GM12878 (cell line): ENCODE measurements at regions not wholly inside any gene's neighbourhood (a gene's known extent, or its start where the extent isn't known, plus 50 kb on each side); places are given as distances from the start of the nearest gene placed in this dataset.

Experiments used
- ATAC-seq: fragments of 200-7000 bp; cut with Tn5 transposase; 3 replicates; pipeline ENCODE4 v1.9.1; 2020; ENCODE audit warnings: mild to moderate bottlenecking, moderate library complexity
- BruUV-seq: library from RNA; stranded (reverse); fragments of 400-500 nt; replicated peaks from 2 replicates; lab custom pipeline; 2021; lab: Mats Ljungman, UMichigan
- CTCF ChIA-PET: fragments of 300-600 bp; sonication (Branson Sonifier 250); formaldehyde crosslinking; extraction: SDS; loops from one replicate; lab custom pipeline; 2021; ENCODE audit warnings: inconsistent platforms; lab: Yijun Ruan, JAX
- POLR2A ChIA-PET: fragments of 350-600 bp; formaldehyde crosslinking; extraction: SDS; loops from one replicate; lab custom pipeline; 2021; ENCODE audit warnings: inconsistent platforms; lab: Charles Lee
- RAD21 ChIA-PET: fragments of 300-600 bp; sonication (Branson Sonifier 250); formaldehyde crosslinking; loops from one replicate; lab custom pipeline; 2023; ENCODE audit warnings: antibody characterized with exemption; ENCODE audit not compliant: unreplicated experiment; lab: Charles Lee
- SMC1A ChIA-PET: fragments of 300-600 bp; sonication (Branson Sonifier 250); formaldehyde crosslinking; loops from one replicate; lab custom pipeline; 2023; ENCODE audit not compliant: unreplicated experiment, uncharacterized antibody; lab: Charles Lee
- DNase-seq: peaks from one replicate; pipeline ENCODE4 v3.0.0-alpha.2; 2011; ENCODE audit warnings: low read depth, low spot score
- FAIRE-seq: peaks from 3 replicates; lab custom pipeline; 2011; peaks lifted over from hg19 to GRCh38; lab: Jason Lieb, UNC
- H2AFZ ChIP-seq: 2 replicates; pipeline ENCODE4 v1.6.0; 2011; ENCODE audit warnings: low read depth, low read length, control low read depth; ENCODE audit not compliant: control insufficient read depth
- H3K27ac ChIP-seq: 2 replicates; pipeline ENCODE4 v1.5.1; 2011; ENCODE audit warnings: control low read depth; ENCODE audit not compliant: control insufficient read depth, insufficient read depth
- H3K27me3 ChIP-seq, 2 experiments: replicated peaks in 1 of 2; 2 replicates each; pipeline versions ENCODE4 v1.6.0 to v1.6.1; 2011; ENCODE audit warnings: low read length in 1 of 2; ENCODE audit not compliant: control insufficient read depth in 2 of 2, insufficient read depth in 2 of 2
- H3K36me3 ChIP-seq, 2 experiments: 2 replicates each; pipeline ENCODE4 v1.5.1; 2011; ENCODE audit warnings: low read length in 1 of 2; ENCODE audit not compliant: control insufficient read depth in 2 of 2, insufficient read depth in 2 of 2
- H3K4me1 ChIP-seq: 2 replicates; pipeline ENCODE4 v1.6.1; 2011; ENCODE audit warnings: mild to moderate bottlenecking, low read length, moderate library complexity, mixed read lengths; ENCODE audit not compliant: control insufficient read depth, insufficient read depth
- H3K4me2 ChIP-seq: 2 replicates; pipeline ENCODE4 v1.6.0; 2011; ENCODE audit warnings: control low read depth; ENCODE audit not compliant: control insufficient read depth, insufficient read depth
- H3K4me3 ChIP-seq: fragments of 200-600 bp; sonication (generic); 2 replicates; pipeline ENCODE4 v1.5.1; 2016
- H3K79me2 ChIP-seq: 2 replicates; pipeline ENCODE4 v1.6.0; 2011; ENCODE audit warnings: low read length; ENCODE audit not compliant: control insufficient read depth, insufficient read depth
- H3K9ac ChIP-seq: 2 replicates; pipeline ENCODE4 v1.8.0; 2011; ENCODE audit warnings: low read length, control low read depth, mixed read lengths; ENCODE audit not compliant: control insufficient read depth, insufficient read depth
- H3K9me3 ChIP-seq: replicated peaks from 3 replicates; pipeline ENCODE4 v1.5.1; 2011; ENCODE audit warnings: mild to moderate bottlenecking, low read length; ENCODE audit not compliant: control insufficient read depth, insufficient read depth
- H4K20me1 ChIP-seq: 2 replicates; pipeline ENCODE4 v1.6.0; 2011; ENCODE audit not compliant: control insufficient read depth, insufficient read depth
- ETV6 ChIP-seq, 2 experiments: fragments of 450-650 bp in 1 of 2; IDR thresholded peaks in 1 of 2; conservative IDR thresholded peaks in 1 of 2; 2 replicates each; pipeline ENCODE4 v1.6.1; 2014; ENCODE audit warnings: antibody characterized with exemption in 1 of 2, borderline replicate concordance in 1 of 2, low read depth in 1 of 2, mild to moderate bottlenecking in 1 of 2, moderate library complexity in 1 of 2
- IKZF2 ChIP-seq, 2 experiments: fragments of 450-650 bp; IDR thresholded peaks; 2 replicates each; pipeline ENCODE4 v1.6.1; 2017; ENCODE audit warnings: mild to moderate bottlenecking in 2 of 2, moderate library complexity in 2 of 2
- JUND ChIP-seq: IDR thresholded peaks from 2 replicates; pipeline ENCODE4 v1.6.1; 2012; ENCODE audit warnings: low read depth, mild to moderate bottlenecking, low read length, improper control_type of control experiment, moderate library complexity
- POLR2A ChIP-seq: IDR thresholded peaks from 2 replicates; pipeline ENCODE4 v1.6.1; 2011; ENCODE audit warnings: low read depth, mild to moderate bottlenecking, low read length
- RAD51 ChIP-seq: fragments of 450-650 bp; IDR thresholded peaks from 2 replicates; pipeline ENCODE4 v1.6.1; 2016; ENCODE audit warnings: moderate library complexity, mild to moderate bottlenecking, inconsistent platforms
- TAF1 ChIP-seq: IDR thresholded peaks from 2 replicates; pipeline ENCODE4 v1.6.1; 2011; ENCODE audit warnings: mild to moderate bottlenecking, low read depth, low read length, borderline replicate concordance
- ZNF622 ChIP-seq: fragments of 450-650 bp; IDR thresholded peaks from 2 replicates; pipeline ENCODE4 v1.6.1; 2017; ENCODE audit warnings: mild to moderate bottlenecking, inconsistent platforms
- WGBS: methylation state at CpG from one replicate; pipeline ENCODE4 v1.1.6; 2016; ENCODE audit warnings: low lambda C conversion rate; ENCODE audit not compliant: insufficient replicate concordance, insufficient coverage; ENCODE audit errors: missing lambda C conversion rate; 5-methylcytosine and 5-hydroxymethylcytosine counted together
- in situ Hi-C: fragments of 300-500 bp; cut with MboI; formaldehyde crosslinking; loops from 9 replicates; pipeline ENCODE4 v1.14.3; 2018; ENCODE audit warnings: mixed read lengths
- intact Hi-C: fragments of 100-400 bp; cut with micrococcal nuclease; formaldehyde crosslinking; loops from one replicate; pipeline ENCODE4 v1.14.2; 2022; ENCODE audit not compliant: unreplicated experiment
- TF ChIP-seq, protein P1 (sequence below): IDR thresholded peaks from 2 replicates; pipeline ENCODE4 v1.6.1; 2012; ENCODE audit warnings: improper control_type of control experiment, low read depth, low read length; ENCODE audit not compliant: insufficient replicate concordance
- TF ChIP-seq, protein P2 (sequence below): IDR thresholded peaks from 2 replicates; pipeline ENCODE4 v1.6.1; 2011; ENCODE audit warnings: mild to moderate bottlenecking, low read depth, low read length, moderate library complexity; ENCODE audit not compliant: insufficient replicate concordance
- TF ChIP-seq, protein P3 (sequence below): IDR thresholded peaks from 2 replicates; pipeline ENCODE4 v1.6.1; 2011; ENCODE audit warnings: borderline replicate concordance, low read depth, mild to moderate bottlenecking, moderate library complexity, mixed read lengths, low read length; ENCODE audit not compliant: insufficient read depth; ENCODE audit errors: extremely low read length

DNA sequence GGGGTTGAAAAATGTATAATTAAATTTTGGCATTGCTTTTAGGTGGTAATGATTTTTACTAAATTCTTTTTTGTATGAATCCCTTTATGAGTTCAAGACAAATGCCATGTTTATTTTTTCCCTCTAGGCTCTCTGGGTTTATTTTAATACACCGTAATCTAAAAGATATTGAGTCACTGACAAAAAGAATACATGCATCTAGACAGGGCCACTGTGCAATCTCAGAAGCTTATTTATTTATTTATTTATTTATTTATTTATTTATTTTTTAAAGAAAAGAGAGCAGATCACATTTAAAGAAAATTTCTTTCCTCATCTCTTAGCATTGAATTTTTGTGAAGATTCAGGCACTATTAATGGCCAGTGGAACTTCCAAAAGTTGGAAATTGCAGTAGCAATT lies 283.9 kb upstream of the SLC10A2 start:
- no peaks in the 10 kb centered on the region for H3K36me3 ChIP-seq
- in situ Hi-C loops, result no loop called here
- no peak overlapping the region for H3K4me3 ChIP-seq
- H2AFZ ChIP-seq, result no peak overlapping the region
- ATAC-seq (no peak), DNase-seq (no peak), FAIRE-seq (no peak)
- no peak overlapping the region for H3K9ac ChIP-seq
- no peaks in the 10 kb centered on the region for H3K4me1 ChIP-seq
- H3K9me3 ChIP-seq, result no peaks in the 10 kb centered on the region
- CTCF ChIA-PET, result interaction anchor here (0.8 to 1.2 kb wide), 3 partner anchors 9 to 186 kb away, joined by 3 read pairs; no protein-coding TSS in a partner anchor
- no peaks in the 10 kb centered on the region for H3K27me3 ChIP-seq
- H3K27ac ChIP-seq, result no peak overlapping the region
- H4K20me1 ChIP-seq, result no peaks in the 10 kb centered on the region
- intact Hi-C loops, result no loop called here
- TF ChIP-seq, protein P1, sequence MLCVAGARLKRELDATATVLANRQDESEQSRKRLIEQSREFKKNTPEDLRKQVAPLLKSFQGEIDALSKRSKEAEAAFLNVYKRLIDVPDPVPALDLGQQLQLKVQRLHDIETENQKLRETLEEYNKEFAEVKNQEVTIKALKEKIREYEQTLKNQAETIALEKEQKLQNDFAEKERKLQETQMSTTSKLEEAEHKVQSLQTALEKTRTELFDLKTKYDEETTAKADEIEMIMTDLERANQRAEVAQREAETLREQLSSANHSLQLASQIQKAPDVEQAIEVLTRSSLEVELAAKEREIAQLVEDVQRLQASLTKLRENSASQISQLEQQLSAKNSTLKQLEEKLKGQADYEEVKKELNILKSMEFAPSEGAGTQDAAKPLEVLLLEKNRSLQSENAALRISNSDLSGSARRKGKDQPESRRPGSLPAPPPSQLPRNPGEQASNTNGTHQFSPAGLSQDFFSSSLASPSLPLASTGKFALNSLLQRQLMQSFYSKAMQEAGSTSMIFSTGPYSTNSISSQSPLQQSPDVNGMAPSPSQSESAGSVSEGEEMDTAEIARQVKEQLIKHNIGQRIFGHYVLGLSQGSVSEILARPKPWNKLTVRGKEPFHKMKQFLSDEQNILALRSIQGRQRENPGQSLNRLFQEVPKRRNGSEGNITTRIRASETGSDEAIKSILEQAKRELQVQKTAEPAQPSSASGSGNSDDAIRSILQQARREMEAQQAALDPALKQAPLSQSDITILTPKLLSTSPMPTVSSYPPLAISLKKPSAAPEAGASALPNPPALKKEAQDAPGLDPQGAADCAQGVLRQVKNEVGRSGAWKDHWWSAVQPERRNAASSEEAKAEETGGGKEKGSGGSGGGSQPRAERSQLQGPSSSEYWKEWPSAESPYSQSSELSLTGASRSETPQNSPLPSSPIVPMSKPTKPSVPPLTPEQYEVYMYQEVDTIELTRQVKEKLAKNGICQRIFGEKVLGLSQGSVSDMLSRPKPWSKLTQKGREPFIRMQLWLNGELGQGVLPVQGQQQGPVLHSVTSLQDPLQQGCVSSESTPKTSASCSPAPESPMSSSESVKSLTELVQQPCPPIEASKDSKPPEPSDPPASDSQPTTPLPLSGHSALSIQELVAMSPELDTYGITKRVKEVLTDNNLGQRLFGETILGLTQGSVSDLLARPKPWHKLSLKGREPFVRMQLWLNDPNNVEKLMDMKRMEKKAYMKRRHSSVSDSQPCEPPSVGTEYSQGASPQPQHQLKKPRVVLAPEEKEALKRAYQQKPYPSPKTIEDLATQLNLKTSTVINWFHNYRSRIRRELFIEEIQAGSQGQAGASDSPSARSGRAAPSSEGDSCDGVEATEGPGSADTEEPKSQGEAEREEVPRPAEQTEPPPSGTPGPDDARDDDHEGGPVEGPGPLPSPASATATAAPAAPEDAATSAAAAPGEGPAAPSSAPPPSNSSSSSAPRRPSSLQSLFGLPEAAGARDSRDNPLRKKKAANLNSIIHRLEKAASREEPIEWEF, result no peak
- TF ChIP-seq IKZF2 (IDR thresholded peaks at IDR 0.05) (no peak), ETV6 (conservative IDR thresholded peaks at IDR 0.05 in 1 of 2, IDR thresholded peaks at IDR 0.05 in 1 of 2; ENCODE audit: borderline replicate concordance in 1 of 2, low read depth in 1 of 2) (no peak), RAD51 (no peak), JUND (no peak), TAF1 (no peak), POLR2A (no peak), ZNF622 (no peak)
- TF ChIP-seq, protein P2, sequence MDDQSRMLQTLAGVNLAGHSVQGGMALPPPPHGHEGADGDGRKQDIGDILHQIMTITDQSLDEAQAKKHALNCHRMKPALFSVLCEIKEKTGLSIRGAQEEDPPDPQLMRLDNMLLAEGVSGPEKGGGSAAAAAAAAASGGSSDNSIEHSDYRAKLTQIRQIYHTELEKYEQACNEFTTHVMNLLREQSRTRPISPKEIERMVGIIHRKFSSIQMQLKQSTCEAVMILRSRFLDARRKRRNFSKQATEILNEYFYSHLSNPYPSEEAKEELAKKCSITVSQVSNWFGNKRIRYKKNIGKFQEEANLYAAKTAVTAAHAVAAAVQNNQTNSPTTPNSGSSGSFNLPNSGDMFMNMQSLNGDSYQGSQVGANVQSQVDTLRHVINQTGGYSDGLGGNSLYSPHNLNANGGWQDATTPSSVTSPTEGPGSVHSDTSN, result no peak
- TF ChIP-seq, protein P3, sequence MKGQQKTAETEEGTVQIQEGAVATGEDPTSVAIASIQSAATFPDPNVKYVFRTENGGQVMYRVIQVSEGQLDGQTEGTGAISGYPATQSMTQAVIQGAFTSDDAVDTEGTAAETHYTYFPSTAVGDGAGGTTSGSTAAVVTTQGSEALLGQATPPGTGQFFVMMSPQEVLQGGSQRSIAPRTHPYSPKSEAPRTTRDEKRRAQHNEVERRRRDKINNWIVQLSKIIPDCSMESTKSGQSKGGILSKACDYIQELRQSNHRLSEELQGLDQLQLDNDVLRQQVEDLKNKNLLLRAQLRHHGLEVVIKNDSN, result no peak
- RAD21 ChIA-PET, result no interaction called here
- H3K79me2 ChIP-seq, result no peaks in the 10 kb centered on the region
- BruUV-seq, result no TSS peak
- 80% methylated on average over 1 of the region's 1 CpG for WGBS
- POLR2A ChIA-PET, result no interaction called here
- SMC1A ChIA-PET, result interaction anchor here (1.1 kb wide), 1 partner anchor 18 kb away, joined by 3 read pairs; no protein-coding TSS in a partner anchor
- no peak overlapping the region for H3K4me2 ChIP-seq
